ENCODE measurements at regions not wholly inside any gene's neighbourhood (a gene's known extent, or its start where the extent isn't known, plus 50 kb on each side); places are given as distances from the start of the nearest gene placed in this dataset.

GRCh38 chr16:79392081-79392480 lies 208.5 kb downstream of the MAF start (continued):
- TF ChIP-seq KDM4A (IDR thresholded peaks at IDR 0.05; ENCODE audit: low read depth, low read length, severe bottlenecking) = no peak
- no peak for TF ChIP-seq MAFK (IDR thresholded peaks at IDR 0.05; ENCODE audit: low read depth, low read length)
- no peak for TF ChIP-seq SUZ12 (IDR thresholded peaks at IDR 0.05; ENCODE audit: low read length)

Measured in H1 (cell line).